C4-2B (cell line): ENCODE measurements at regions not wholly inside any gene's neighbourhood (a gene's known extent, or its start where the extent isn't known, plus 50 kb on each side); places are given as distances from the start of the nearest gene placed in this dataset.

Source experiments
- ZFX ChIP-seq: fragments of 450-650 bp; IDR thresholded peaks from 2 replicates; pipeline ENCODE4 v1.6.1; 2017
- TF ChIP-seq, protein P1 (sequence below): fragments of 450-650 bp; conservative IDR thresholded peaks from 2 replicates; pipeline ENCODE4 v1.5.1; 2017; ENCODE audit warnings: mild to moderate bottlenecking

DNA sequence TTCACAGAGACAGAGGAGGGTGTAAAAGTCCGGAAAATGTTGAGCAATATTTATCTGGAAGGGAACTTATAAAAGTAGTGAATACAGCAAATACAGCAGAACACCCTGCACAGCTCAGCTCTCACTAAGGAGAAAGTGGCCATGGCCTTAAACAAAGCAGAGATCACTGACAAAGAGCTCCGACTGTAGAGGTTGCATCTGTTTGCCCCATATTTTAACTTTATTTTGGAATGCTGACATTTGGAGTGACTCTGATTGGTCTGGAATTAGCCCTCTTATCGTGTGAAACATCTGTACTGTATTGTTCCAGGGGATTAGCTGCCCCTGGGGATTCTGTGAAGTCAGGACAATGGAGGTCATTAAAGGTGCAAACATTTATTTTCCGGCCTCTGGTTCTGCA lies 1275.7 kb upstream of the FLRT2 start:
- TF ChIP-seq, protein P1, sequence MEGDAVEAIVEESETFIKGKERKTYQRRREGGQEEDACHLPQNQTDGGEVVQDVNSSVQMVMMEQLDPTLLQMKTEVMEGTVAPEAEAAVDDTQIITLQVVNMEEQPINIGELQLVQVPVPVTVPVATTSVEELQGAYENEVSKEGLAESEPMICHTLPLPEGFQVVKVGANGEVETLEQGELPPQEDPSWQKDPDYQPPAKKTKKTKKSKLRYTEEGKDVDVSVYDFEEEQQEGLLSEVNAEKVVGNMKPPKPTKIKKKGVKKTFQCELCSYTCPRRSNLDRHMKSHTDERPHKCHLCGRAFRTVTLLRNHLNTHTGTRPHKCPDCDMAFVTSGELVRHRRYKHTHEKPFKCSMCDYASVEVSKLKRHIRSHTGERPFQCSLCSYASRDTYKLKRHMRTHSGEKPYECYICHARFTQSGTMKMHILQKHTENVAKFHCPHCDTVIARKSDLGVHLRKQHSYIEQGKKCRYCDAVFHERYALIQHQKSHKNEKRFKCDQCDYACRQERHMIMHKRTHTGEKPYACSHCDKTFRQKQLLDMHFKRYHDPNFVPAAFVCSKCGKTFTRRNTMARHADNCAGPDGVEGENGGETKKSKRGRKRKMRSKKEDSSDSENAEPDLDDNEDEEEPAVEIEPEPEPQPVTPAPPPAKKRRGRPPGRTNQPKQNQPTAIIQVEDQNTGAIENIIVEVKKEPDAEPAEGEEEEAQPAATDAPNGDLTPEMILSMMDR, result no peak
- TF ChIP-seq ZFX, result no peak
